Muscle of arm (tissue), 1 donor: ENCODE measurements at regions not wholly inside any gene's neighbourhood (a gene's known extent, or its start where the extent isn't known, plus 50 kb on each side); places are given as distances from the start of the nearest gene placed in this dataset.
A peak's percentile ranks its signal among the peaks of the same experiment; 100 is the strongest.
"Not testable (repeated sequence)": the region's sequence is repeated elsewhere in the genome, so short reads cannot be mapped to it uniquely, and the experiment has no call there.

Experiments used
- DNase-seq: peaks from one replicate; pipeline ENCODE4 v3.0.0-alpha.2; 2013

GRCh38 chr10:11403646-11404045 is 207.8 kb downstream of the USP6NL start:
- DNase-seq: not testable (repeated sequence)

GRCh38 chr10:11403116-11403515 is 208.3 kb downstream of the USP6NL start:
- DNase-seq: no peak

GRCh38 chr10:11402392-11402791 is 209.1 kb downstream of the USP6NL start:
- no peak for DNase-seq

- no peak for DNase-seq
Measured at GRCh38 chr10:11401264-11402235, 209.9 kb downstream of the USP6NL start.

- DNase-seq: peak; percentile 87
Measured at GRCh38 chr10:11397980-11398580, 213.4 kb downstream of the USP6NL start.

- peak; percentile 65 for DNase-seq
Measured at GRCh38 chr10:11397077-11397965, 214.1 kb downstream of the USP6NL start.

GRCh38 chr10:11396311-11396955 is 215.0 kb downstream of the USP6NL start:
- no peak for DNase-seq

- no peak for DNase-seq
Measured at GRCh38 chr10:11395581-11396310, 215.7 kb downstream of the USP6NL start.

- no peak for DNase-seq
Measured at GRCh38 chr10:11395161-11395560, 216.3 kb downstream of the USP6NL start.

GRCh38 chr10:11393858-11394257 is 217.6 kb downstream of the USP6NL start:
- DNase-seq: no peak

GRCh38 chr10:11392776-11393175 is 218.7 kb downstream of the USP6NL start:
- DNase-seq: no peak

GRCh38 chr10:11388996-11389395 is 222.5 kb downstream of the USP6NL start:
- no peak for DNase-seq

GRCh38 chr10:11387551-11388222 is 223.8 kb downstream of the USP6NL start:
- DNase-seq: no peak

GRCh38 chr10:11387044-11387443 is 224.4 kb downstream of the USP6NL start:
- DNase-seq: no peak
